HS-27A (cell line): ENCODE measurements at regions not wholly inside any gene's neighbourhood (a gene's known extent, or its start where the extent isn't known, plus 50 kb on each side); places are given as distances from the start of the nearest gene placed in this dataset.

ENCODE experiments used
- DNase-seq: peaks from one replicate; pipeline ENCODE4 v3.0.0-alpha.2; 2012; ENCODE audit warnings: low read depth, missing footprints

DNA sequence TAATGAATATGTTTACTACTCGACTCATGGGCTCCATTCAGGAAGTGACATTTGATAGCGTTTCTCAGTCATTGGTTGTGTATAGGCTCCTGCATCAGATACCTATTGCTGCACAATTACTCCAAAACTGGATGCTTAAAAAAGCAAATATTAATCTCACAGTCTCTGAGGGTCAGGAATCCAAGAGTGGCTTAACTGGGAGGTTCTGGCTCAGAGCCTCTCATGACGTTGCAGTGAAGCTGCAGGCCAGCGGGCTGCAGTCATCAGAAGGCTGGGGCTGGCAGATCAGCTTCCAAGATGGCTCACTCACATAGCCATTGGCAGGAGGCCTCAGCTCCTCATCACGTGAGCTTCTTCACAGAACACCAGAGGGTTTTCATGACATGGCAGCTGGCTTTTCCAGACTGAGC is 525.1 kb upstream of the NBEA start:
- no peak for DNase-seq

DNA sequence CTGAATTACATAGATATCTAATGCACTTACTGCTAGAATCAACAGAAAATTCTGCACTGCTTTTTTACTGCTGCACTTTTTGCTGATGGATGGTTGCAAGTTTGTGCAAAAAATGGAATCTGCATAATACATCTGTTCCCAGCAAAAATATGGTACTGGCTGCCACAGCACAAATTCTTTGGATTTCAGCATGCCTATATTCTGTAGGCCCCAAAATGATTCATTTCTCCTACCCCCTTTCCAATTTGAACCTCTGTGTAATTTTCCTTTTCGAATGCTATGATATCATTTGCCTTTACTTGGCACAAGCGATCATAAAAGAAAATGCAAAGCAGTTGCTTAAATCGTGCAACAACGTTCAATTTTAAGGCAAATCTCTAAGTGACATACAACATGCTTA is 524.2 kb upstream of the NBEA start:
- no peak for DNase-seq

DNA sequence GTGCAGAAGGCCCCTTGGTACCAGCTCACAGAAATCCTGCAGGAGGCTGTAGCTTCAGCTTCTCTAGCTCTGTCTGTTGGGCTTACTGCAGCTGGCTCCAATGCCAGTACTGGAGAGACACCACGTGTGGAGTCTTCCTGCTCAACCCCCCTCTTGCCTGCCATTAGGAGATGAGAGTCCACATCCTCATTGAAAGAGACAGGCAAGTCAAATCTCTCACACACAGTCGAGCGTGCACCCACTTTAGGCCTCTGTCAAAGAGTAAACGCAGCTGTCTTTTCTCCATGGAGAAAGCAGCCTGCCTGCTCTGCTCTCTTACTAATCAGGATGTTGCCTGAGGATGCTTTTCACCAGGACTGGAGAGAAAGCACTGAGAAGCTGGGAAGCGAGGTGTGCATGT is 523.0 kb upstream of the NBEA start:
- DNase-seq, result no peak

DNA sequence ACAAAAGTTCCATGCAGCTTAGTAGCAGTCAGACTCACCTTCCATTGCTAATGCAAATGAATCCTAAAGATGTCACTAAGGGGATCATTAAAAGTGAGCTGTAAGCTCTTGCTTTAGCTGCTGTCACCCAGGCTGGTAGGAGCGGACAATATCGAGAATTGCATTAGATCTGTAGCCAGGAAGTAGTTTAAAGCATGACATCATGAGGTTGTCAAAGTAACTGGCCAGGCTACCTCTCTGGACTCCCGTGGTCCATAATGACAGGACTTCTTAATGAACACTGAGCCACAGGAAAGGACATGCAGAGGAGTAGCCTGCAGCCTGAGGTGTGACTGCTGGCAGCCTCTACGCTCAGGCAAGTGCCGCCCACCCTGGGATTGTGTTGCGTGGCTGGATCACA is 522.3 kb upstream of the NBEA start:
- DNase-seq, result no peak

DNA sequence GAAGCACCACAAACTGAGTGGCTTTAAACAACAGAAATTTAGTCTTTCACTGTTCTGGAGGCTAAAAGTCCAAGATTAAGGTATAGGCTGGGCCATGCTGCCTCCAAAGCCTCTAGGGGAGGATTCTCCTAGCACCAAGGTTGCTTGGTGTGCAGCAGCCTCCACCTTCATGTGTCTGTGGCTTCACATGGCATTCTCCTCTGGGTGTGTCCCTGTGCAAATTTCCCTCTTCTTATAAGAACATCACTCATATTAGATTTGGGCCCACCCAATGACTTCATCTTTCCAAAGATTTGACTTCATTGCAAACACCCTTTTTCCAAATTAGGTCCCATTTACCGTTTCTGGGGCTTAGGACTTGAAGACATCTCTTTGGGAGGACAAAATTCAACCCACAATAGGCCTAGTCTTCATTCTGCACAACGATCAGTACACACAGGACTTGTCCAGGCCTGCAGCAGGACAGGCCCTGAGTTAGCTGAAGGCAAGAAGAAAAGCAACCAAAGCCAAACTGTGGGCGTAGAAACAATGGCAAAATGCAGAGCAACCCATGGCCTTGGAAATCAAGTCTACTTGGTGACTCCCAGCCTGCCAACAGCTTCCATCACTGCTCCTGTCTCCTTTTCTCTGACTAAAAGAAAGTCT is 521.2 kb upstream of the NBEA start:
- DNase-seq, result no peak

DNA sequence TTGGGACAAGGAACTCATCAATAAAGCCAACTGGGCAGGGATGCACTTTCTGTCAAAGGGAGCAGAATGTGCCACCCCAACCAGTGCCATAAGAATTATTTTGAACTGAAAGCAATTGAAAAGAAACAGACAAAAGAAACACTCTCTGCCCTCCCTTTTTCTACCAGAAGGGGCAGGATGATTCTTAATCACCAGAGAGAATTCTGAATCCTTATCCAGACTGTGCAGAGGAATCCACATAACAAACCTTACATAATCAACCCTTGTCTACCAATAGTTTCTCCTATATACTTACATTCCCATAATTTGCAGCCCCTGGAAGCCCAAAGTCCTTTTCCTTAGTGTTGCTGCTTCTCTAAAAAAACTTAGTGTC is 520.7 kb upstream of the NBEA start:
- DNase-seq, result no peak

DNA sequence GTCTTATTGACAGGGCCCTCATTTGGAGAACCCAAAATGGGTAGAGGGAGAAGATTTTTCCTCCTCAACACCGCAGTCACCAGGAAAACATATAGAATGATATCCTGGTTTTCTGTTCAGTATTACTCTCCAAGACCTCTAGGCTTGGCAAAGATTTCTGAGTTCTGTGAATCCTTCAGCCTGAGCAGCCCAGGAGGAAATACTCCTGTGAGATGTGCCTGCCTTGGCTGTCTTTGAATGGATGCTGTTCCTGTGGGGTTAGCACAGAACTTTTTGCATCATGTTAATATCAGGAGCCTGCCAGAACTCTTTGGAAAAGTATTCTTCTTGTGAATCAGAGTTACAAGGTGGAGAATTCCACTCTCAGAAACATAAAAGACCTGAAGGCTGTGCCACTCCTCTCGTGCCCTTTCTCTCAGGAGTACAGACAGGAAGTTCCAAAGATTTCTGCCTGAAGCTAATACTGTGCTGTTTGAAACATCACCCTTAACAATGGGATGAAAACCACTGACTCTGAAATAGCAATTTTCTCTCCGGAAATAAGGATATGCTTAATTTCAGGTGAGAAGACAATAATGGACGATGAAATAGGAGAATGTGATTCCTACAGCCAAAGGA is 520.1 kb upstream of the NBEA start:
- DNase-seq, result no peak

DNA sequence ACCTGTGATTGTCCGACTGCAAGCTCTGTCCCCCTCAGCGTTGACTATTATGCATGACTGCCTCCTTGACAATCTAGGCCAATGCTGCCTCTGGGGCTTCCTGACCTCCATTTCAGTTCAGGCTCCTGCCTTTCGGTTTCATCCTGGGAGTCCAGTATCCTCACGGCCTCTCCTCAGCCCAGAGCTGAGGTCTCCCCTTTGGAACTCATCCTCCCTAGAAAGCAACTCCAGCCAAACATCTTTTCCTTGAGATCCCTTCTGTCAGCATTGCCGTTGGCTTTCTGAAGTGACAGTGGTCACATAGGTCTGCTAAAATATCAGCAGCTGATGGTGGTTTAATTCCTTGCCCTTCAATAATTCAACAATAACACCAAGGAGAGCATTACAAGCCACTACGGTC is 519.1 kb upstream of the NBEA start:
- DNase-seq, result no peak

DNA sequence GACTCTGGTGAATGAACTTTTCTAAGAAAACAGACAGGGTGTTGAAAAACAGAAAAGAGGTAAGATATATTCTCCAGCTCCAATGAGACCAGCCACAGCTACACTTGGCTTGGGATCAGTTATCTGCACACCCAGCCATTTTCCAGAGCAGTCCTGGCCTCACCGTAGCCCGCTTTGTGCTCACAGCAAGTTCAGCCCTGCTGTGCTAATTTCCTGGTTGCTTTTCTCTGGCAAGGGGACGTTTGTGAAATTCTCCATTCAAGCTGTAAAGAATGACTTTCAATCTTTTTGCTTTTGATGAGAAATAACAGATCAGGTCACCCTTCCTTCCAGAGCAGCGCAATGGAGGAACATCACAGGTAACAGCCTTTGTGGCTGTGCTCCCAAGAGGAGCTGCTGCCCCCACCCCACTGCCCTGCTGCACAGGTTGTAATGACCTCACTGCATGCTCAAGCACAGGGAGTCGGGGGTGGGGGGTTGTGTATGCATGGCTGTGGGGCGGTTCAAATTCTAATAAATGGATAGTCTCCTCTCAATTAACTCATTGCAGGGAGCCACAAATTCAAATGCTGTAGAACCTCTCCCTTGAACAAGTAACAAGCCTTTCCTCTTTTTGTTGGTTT is 516.6 kb upstream of the NBEA start:
- no peak for DNase-seq

DNA sequence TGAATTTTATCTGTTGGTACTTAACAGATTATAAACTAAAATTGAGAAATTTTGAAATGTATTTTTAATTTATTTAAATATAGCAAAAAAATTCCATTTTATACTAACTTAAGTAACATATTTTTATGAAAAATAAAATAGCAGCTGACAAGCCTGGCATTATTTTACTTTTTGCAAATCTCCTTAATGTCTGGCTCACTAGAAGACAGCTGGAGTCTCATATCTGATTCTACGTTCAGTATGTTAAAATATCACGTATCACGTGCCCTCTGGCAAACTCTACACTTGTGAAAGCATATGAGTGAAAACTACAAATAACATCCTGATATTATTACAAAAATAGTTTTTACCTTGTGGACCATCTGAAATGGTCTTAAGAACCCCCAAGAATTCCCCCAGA is 513.2 kb upstream of the NBEA start:
- DNase-seq, result no peak

DNA sequence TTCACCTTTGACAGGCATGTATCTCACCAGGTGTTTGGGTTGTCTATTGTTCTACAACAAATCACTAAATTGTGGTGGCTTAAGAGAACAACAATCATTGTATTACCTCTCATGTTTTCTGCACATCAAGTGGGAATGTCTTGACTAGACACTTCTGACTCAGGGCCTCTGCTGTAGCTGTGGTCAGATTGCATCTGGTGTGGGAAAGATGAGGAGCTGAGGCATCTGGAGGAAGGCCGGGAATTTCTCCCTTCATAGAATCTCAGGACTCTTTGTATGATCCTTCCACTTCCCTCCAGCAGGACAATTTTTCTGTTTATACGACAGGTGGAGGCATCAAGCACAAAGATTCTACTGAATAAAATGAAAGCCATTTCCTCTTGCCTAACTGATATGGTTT is 511.8 kb upstream of the NBEA start:
- no peak for DNase-seq

DNA sequence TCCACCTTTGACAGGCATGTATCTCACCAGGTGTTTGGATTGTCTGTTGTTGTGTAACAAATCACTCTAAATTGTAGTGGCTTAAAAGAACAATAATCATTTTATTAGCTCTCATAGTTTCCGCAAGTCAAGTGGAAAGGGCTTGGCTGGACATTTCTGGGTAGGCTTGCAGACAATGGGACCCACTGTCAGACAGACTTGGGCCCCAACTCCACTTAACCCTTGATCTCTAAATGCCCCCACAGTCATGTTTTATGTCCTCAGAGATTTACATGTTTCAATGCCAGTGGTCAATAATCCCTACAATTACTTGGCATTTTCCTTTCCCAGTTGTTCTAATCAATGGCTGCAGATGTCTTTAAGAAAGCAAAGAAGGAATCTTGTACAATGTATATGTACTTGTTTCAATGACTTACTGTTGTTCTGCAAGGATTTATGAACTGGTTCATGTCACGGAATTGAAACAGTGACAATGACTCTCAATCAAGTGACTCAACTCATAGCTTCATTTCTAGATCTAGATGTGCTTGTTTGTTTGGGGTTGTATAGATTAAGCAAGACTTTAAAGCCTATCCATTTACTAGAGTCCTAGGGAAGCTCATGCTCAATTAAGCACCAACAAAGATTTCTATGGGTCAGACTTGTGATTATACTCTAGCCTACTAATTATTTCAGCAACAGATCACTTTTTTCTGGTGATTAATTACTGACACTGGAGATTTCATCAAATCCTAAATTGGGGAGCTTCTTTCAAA is 510.1 kb upstream of the NBEA start:
- DNase-seq, result no peak

DNA sequence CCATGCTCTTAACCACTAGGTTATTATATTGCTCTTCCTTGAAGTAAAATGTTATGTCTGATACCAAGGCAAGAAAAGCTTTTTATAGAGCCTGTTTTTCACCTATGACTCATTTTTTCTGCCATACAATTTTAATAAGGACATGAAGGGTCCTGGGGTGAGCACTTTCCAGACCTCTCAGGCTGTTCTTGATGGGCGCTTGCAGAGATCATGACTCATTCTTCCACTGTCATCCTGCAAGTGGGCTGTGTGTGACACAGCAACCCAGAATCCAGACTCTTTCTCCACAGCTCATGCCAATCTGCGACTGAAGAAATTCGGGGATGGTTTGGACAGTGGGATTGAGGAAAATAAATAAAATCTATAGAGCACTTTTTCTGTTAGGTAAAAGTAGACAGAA is 506.7 kb upstream of the NBEA start:
- no peak for DNase-seq

DNA sequence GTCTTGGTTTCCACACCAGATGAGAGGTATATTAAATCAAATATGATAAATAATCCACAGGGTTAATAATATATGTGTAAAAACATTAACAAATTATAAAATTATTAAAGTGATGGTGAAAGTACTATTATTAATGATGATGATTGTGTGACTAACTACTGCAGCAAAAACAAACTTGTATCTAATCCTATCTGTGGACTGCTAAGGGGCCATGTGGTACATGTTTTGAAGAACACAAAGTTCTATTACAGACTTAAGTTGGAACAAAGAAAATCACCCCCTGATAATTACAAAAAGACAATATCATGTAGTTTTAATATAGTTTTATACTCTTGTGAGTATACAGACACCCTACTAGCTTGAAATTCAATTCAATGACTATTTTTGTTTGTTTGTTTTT is 504.2 kb upstream of the NBEA start:
- DNase-seq, result no peak

DNA sequence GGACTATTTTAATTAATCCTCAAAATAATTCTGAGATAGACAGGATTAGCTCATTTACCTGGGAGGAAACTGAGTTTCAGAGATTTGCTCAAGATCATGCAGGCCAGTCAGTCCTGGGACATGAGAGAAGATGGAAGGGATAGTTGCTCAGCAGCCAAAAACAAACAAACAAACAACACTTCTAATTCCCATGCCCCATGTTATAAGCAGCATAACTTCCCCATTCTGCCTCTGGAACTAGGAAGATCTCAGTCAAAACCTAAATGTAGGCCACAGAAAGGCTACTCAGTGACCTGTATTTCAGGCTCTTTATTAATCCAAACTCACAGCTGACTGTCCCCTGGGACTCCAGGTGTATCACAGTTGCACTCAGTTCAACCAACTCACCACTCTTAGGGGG is 489.2 kb upstream of the NBEA start:
- DNase-seq, result no peak

DNA sequence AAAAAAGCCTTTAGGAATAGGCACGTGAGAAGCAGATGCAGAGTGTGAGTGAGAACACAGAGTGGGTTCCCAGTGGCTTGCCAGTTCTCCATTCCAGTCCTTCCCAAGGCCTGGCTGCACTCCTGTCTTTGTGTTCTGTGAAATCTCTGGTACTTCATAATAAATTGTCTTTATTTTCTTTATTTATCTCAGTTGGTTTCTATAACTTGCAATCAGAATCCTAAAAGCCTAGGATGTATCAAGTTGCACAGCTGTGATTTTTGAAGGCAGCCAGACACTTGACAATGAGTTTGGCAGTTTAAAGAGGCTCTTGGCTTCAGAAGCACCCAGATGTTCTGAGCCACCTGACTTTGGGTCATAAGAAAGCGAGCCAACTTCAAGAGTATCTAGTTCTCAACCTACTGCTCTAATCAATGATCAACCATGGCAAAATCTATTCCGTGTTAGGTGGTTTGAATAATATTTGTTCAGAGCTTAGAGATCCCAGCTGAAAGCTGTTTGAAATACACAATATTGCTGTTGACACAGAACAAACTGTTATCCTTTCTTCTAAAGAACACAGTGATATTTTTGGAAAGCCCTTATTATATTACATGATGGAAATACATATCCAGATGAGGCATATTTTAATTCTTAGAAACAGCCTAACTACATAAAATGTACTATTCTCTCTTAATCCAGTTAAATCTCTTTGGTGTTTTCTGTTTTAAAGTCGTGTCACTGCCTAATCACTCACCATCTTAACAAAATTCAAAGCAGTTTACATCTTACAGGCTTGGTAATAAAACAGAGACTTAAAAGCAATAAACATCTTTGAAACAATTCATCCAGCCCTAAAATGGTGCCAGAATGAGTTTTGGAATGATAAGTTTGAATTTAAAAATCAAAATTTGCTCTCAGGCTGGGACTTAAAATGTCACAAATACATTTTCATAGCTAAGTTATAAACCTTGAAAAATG is 483.0 kb upstream of the NBEA start:
- no peak for DNase-seq

DNA sequence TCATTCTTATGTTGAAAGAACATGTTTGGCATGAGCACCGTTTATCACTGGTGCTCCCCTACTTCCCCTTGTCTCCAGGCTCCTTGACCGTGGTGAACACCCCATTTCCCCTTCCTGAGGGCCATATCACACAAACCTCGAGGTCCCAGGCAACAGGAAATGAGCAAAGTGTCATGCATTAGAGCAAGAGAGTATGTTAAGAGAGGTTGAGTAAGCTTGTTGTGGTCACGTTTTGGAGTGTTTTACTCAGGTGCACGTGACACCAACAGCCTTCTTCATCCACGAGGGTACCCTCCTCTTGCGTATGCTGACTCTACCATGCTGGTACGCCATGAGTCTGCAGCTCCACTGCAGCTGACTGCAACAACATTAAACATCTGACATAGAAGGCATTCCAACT is 482.2 kb upstream of the NBEA start:
- no peak for DNase-seq

DNA sequence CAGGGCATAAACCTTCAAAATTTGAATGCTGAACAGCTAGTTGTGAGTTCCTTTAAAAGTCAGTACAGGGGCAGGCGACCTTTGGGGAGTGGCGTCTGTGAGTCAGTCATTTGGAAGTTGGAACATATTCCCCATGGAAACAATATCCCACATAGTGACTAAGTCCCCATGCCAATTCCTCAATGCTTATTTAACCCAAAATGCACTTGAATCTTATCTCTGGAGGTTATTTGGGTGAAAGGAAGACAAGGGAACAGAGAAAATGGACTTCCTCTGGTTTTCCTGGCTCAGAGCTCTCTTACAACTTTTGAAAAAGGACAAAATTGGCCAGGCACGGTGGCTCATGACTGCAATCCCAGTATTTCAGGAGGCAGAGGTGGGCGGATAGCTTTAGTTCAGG is 479.2 kb upstream of the NBEA start:
- DNase-seq, result peak; percentile 54

DNA sequence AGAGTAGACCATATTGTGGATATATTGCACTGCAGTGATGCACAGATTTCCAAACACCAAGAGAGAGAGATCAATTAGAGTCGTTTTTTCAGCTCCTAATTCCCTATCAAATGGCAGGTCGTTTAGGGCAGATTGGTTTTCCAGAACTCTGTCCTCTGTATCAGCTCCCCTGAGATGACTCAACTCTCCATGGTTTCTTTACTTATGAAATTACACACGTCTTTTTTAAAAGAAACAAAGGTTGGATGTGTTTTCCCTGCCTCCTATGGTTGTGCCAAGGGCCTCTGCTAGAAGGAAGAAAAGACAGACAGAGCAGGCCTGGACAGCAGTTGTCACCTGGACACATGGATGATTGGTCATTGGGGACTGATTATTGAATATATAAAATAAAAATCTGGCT is 478.1 kb upstream of the NBEA start:
- no peak for DNase-seq

DNA sequence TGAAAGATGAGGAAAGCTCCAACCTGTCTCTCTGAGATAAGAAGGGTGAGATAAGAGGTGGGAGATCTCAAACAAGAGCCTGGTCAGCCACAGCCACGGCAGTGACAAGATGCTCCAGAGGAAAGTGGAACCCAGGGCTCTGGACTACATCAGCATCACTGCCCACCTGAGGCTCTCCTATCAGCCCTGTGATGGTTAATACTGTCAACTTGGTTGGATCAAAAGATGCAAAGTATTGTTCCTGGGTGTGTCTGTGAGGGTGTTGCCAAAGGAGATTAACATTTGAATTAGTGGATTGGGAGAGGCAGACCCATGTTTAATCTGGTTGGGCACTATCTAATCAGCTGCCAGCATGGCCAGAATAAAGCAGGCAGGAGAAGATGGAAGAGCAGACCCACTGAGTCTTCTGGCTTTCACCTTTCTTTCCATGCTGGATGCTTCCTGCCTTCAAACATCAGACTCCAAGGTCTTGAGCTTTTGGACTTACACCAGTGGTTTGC is 476.6 kb upstream of the NBEA start:
- DNase-seq, result no peak

DNA sequence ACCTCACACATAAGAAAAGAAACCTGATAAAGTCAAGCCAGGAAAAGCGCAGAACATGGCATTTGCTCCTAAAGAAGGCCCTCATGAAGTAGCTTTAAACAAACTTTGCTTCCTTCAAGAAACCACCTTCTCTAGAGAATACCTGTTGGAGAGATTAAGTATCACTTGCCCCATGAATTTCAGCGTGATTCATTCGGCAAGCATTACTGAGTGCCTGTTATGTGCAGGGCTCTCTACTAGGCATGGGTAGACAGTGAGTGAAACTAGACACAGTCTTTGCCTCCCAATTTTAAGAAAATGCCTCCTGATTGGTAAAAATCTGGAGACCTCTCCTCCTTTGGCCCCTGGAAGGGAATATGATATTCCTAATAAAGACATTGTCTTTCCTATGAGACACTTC is 475.8 kb upstream of the NBEA start:
- DNase-seq, result no peak
